GM18861 (cell line): ENCODE measurements at regions not wholly inside any gene's neighbourhood (a gene's known extent, or its start where the extent isn't known, plus 50 kb on each side); places are given as distances from the start of the nearest gene placed in this dataset.

Source experiments
- ATAC-seq: cut with Tn5 transposase; IDR thresholded peaks from one replicate; pipeline ENCODE4 v1.9.1; 2021; ENCODE audit not compliant: unreplicated experiment

DNA sequence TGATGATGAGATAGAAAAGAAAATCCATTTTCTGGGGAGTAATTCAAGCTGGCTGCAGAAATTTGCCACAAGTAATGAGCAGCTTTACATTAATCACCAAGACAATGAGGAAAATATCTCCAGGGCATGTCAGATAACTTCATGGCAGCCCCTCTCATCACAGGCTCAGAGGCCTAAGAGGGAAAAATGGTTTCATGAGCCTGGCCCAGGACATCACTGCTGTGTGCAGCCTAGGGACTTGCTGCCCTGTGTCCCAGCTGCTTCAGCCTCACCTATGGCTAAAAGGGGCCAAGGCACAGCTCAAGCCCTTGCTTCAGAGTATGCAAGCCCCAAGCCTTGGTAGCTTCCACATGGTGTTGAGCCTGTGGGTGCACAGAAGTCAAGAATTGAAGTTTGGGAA, 161.7 kb downstream of the OPA1 start:
- no peak for ATAC-seq

DNA sequence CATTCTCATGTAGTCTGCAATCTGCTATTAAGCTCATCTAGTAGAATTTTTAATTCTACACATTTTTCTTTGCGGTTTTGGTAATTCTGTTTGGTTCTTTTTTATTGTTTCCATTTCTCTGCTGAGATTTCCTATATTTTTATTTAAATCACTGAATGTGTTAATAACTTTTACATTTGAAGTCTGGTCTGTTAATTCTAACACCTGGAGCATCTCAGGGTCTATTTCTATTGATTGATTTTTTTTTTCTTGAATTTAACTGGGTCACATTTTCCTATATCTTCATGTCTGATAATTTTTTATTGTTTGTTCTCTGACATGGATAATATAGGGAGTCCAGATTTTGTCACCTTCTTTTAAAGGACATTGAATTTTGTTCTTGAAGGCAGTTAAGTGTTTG, 163.5 kb downstream of the OPA1 start:
- ATAC-seq: no peak

DNA sequence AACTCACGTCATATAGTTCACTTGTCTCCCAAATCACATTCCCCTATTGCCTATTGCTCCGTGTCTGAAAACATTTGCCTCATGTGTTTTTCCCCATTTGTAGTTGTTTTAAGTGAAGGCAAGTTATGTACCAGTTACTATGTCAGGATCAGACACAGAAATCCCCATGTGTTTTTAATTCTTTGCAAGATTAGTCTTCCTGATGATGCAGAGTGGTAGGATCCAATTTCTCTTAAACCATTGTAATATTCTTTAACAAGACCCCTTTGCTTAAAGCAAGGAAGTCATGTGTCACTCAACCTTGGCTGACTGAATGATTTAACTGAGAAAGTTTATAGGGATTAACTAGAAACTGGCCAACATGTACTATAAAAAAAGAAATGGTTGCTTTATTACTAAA, 164.4 kb downstream of the OPA1 start:
- no peak for ATAC-seq

- no peak for ATAC-seq
Observed at GRCh38 chr3:193761969-193762368, 169.0 kb downstream of the OPA1 start.

DNA sequence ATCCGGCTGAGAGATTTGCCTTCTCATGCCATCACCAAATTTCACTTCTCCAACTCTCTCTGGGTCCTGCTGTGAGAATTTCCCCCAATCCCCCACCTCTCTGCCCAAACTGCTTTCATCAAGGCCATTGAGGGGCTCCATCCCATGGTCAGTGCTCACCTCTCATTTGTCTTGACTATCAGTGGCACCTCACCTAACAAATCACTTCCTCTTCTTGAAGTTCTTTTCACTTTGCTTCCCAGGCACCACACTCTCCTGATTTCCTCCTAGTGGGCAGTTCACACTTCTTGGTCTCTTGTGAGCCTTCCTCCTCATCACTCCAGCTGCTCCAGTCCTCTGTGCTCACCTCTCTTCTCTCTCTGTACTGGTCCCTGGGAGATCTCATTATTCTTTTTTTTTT, 169.6 kb downstream of the OPA1 start:
- ATAC-seq: no peak

- ATAC-seq: no peak
Observed at GRCh38 chr3:193764959-193765358, 172.0 kb downstream of the OPA1 start.

DNA sequence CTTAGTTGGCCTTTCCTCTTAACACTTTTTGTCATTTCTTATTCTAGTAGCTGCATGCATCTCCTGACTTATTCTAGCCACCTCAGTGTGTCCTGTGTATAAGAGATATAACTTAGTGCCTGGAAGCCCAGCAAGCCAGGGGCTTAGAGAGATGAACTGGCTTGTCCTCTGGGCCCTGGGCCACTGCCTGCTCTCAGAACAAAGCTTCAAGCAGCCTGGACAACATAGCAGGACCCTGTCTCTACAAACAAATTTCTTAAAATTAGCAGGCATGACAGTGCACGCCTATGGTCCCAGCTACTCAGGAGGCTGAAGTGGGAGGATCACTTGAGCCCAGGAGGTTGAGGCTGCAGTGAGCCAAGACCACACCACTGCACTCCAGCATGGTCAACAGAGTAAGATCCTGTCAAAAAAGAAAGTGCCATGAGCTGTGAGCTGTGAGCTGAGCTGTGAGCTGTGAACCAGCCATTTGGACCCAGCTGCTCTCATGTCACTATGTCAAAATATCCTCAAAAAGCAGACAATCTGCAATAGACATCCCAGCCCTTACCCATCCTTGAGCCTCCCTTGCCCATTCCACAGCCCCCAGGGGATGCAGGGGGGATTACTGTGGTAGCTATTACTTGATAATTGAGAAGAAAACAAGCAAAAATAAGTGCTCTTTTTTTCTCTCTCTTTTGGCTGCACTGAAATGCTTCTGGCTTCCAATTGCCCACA, 174.5 kb downstream of the OPA1 start:
- no peak for ATAC-seq

GRCh38 chr3:193768070-193768394, 175.0 kb downstream of the OPA1 start:
- ATAC-seq: no peak

GRCh38 chr3:193769437-193769836, 176.4 kb downstream of the OPA1 start:
- ATAC-seq: no peak

- no peak for ATAC-seq
Observed at GRCh38 chr3:193771011-193771652, 178.1 kb downstream of the OPA1 start.

DNA sequence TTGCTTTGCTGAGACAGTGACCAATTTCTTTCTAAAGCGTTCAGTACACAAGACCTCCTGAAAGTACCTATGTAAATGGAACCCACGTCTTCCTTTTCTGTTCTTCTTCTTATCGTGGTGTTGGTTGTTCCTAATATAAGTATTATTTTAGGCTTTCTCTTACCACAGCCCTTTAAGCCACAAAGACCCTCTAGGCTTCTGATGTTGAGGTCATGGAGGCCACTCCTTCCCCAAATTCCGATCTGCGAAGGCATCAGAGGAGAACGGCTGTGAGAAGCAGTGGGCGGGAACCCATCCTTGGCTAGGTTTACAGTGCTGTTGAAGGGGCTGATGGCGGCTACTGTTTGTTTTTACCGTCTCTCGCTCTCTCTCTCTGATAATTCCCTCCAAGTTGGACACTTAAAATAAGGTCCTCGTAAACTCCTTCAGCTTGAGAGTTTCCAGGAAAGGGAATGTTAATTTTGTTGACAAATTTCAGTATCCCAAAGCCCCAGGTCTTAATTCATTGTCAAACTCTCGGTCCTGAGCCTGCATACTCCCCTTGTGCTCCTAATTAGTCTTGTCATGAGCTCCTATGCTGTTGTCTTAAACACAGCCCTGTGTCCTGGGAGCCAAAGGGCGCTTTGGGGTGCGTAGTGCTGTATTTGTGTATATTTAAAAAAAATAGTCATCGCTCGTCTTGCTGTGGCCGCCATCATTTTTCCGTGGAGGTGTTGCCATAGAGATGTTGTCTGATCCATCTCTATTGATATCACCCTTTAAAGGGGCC, 178.8 kb downstream of the OPA1 start:
- no peak for ATAC-seq

GRCh38 chr3:193772422-193772763, 179.4 kb downstream of the OPA1 start:
- no peak for ATAC-seq

GRCh38 chr3:193773266-193774220, 180.5 kb downstream of the OPA1 start:
- no peak for ATAC-seq

DNA sequence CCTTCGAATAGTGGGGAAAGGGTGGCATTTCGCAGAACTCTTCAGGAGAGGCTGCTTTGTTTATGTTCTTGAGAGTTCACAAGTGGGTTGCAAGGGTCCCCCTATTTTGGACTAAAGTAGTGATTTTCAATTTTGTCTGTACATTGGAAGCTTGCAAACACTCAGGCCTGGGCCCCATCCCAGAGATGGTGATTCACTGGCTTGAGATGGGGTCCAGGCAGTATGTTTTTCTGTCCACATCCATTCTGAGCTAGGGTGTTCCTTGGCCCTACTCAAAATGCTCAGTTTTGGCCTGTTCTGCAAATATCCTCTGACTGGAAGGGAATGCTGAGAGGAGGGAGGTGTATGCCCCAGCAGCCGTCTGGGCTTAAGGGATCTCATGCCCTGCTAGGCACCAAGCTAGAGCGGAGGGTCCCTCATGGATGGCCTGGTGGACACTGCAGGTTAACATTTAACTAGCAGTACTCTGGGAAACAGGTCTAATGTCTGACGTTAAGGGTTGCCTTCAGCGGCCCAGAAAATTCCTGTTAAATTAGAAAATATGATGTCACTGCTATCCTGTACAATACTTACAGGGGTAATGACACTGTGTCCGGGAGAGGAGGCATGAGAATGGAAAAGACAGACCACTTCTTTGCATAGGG, 181.4 kb downstream of the OPA1 start:
- ATAC-seq: no peak

DNA sequence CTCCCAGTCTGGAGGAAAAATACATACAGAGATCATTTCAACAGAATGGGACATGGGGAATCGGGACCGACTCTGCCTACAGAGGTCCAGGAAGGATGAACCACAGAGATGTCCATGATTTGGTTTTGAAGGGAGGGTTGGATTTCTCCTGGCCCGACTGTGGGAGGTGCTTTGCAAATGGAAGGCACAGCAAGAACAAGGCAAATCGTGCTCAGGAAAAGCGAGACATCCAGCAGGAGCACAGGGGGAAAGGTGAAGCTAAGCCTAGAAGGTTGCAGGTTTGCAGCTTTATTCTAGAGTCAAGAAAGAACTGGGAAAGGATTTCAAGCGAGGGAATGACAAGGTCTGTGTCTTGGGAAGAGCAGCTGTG, 181.9 kb downstream of the OPA1 start:
- no peak for ATAC-seq

DNA sequence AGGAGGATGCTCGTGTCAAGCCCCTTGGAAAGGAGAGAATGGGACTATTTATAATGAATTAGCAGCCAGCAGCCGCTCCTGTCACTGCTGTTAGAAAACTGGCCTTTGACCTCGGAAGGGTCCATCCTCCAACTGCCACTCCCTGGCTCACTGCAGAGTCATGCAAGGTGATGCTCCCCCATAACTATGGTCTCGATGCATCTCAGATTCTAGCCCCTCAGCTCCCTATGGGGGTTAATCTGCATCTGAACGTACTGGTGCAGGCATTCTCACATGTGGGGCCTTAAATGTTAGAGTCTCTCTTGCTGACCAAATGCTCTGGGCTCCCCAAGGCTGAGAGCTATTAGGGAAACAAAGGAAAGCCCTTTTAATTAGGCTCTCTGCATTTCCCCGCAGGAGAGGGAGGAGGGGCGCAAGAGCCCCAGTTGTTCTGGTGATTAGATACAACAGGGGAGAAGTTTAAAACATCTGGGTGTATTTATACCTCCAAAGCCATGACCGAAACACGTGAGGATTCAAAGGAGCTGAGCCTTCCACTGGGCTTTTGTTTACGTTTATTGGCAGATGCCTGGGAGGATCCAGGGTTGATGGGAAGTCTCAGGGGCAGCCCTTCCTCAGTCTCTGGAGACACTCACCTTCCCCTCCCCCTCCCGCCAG, 182.5 kb downstream of the OPA1 start:
- no peak for ATAC-seq

DNA sequence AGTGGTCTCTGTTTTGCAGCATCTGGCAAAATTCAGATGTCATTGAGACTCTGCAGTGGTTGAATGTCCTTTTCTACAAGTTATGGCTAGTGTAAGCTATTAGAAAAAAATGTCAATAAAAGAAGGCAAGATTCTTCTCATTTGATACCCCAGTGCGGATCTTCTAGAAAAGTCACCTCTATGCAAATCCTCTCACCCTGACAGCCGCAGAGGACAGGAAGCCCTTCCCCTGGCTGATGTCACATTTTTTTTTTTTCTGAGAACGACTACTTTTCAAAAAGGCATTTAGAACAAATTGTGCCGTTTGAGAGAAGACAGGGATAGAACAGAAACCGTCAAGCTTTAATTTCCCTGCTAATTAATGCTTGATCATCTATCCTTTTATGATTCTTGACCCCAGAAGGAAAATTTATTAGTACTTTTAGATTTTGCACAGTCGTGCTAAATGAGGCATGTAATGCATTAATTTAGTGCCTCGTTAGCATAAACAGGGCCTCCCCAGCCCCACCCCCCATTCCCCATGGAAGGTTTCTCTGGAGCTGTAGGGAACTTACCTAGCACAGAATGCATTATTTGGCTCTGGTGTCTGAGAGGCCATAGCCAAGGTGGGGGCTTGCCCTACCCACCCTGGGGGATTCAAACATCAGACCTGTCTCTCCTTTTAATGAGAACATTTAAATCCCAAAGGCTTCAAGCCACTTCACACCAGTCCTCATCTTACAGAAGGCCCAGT, 183.8 kb downstream of the OPA1 start:
- no peak for ATAC-seq

DNA sequence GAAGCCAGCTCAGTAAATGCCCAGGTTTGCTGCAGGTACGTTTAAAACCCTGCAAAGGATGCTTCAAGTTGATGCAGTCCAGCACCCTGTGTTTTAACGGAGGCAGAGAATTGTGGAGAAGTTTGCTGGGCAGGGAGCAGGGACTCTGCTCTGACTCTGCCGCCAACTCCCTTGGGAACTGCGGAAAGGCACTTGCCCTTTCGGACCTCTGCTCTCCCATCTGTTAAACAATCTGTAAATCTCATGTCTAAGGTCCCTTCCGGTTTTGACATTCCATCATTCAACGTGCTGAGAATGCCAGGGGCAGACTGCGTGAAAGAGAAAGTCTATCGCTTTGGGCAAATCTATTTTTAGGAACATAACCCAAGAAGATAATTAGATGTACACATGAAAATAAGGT, 184.5 kb downstream of the OPA1 start:
- ATAC-seq: no peak

- ATAC-seq: no peak
Observed at GRCh38 chr3:193778676-193779075, 185.7 kb downstream of the OPA1 start.

- ATAC-seq: no peak
Observed at GRCh38 chr3:193779933-193780332, 186.9 kb downstream of the OPA1 start.
